ENCODE measurements at regions not wholly inside any gene's neighbourhood (a gene's known extent, or its start where the extent isn't known, plus 50 kb on each side); places are given as distances from the start of the nearest gene placed in this dataset.
"Not testable (repeated sequence)": the region's sequence is repeated elsewhere in the genome, so short reads cannot be mapped to it uniquely, and the experiment has no call there.

- TF ChIP-seq POU6F1 (CRISPR knock-in tag; IDR thresholded peaks at IDR 0.05; ENCODE audit: borderline replicate concordance, low read depth) (no peak), TCF4 (CRISPR knock-in tag; IDR thresholded peaks at IDR 0.05; ENCODE audit: borderline replicate concordance) (no peak), BACH2 (CRISPR knock-in tag; IDR thresholded peaks at IDR 0.05; ENCODE audit: borderline replicate concordance) (no peak), ZNF565 (CRISPR knock-in tag; conservative IDR thresholded peaks at IDR 0.05; ENCODE audit: low read depth) (no peak), PPARA (CRISPR knock-in tag; IDR thresholded peaks at IDR 0.05; ENCODE audit: borderline replicate concordance) (no peak), SNAI2 (CRISPR knock-in tag; IDR thresholded peaks at IDR 0.05) (no peak), ZNF70 (CRISPR knock-in tag; IDR thresholded peaks at IDR 0.05) (no peak), RARB (CRISPR knock-in tag; IDR thresholded peaks at IDR 0.05) (no peak), TOX (CRISPR knock-in tag; IDR thresholded peaks at IDR 0.05; ENCODE audit: borderline replicate concordance) (no peak), GLIS3 (CRISPR knock-in tag; IDR thresholded peaks at IDR 0.05) (no peak)
These were observed 113.4 kb upstream of the CBLB start (continued) for GRCh38 chr3:105982207-105982606.

- no peak for ATAC-seq
- TF ChIP-seq, protein P1, sequence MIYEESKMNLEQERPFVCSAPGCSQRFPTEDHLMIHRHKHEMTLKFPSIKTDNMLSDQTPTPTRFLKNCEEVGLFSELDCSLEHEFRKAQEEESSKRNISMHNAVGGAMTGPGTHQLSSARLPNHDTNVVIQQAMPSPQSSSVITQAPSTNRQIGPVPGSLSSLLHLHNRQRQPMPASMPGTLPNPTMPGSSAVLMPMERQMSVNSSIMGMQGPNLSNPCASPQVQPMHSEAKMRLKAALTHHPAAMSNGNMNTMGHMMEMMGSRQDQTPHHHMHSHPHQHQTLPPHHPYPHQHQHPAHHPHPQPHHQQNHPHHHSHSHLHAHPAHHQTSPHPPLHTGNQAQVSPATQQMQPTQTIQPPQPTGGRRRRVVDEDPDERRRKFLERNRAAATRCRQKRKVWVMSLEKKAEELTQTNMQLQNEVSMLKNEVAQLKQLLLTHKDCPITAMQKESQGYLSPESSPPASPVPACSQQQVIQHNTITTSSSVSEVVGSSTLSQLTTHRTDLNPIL (CRISPR knock-in tag; IDR thresholded peaks at IDR 0.05; ENCODE audit: low read depth): no peak
- TF ChIP-seq TOX (CRISPR knock-in tag; IDR thresholded peaks at IDR 0.05; ENCODE audit: borderline replicate concordance): no peak
- TF ChIP-seq CSDC2 (CRISPR knock-in tag; IDR thresholded peaks at IDR 0.05): no peak
- no peak for TF ChIP-seq ZC3H10 (CRISPR knock-in tag; IDR thresholded peaks at IDR 0.05)
- TF ChIP-seq ESRRG (CRISPR knock-in tag; IDR thresholded peaks at IDR 0.05): no peak
- TF ChIP-seq PPARA (CRISPR knock-in tag; IDR thresholded peaks at IDR 0.05; ENCODE audit: borderline replicate concordance): no peak
- no peak for TF ChIP-seq ZNF8 (CRISPR knock-in tag; IDR thresholded peaks at IDR 0.05)
- no peak for TF ChIP-seq BACH2 (CRISPR knock-in tag; IDR thresholded peaks at IDR 0.05; ENCODE audit: borderline replicate concordance)
- TF ChIP-seq, protein P2, sequence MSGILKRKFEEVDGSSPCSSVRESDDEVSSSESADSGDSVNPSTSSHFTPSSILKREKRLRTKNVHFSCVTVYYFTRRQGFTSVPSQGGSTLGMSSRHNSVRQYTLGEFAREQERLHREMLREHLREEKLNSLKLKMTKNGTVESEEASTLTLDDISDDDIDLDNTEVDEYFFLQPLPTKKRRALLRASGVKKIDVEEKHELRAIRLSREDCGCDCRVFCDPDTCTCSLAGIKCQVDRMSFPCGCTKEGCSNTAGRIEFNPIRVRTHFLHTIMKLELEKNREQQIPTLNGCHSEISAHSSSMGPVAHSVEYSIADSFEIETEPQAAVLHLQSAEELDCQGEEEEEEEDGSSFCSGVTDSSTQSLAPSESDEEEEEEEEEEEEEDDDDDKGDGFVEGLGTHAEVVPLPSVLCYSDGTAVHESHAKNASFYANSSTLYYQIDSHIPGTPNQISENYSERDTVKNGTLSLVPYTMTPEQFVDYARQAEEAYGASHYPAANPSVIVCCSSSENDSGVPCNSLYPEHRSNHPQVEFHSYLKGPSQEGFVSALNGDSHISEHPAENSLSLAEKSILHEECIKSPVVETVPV (CRISPR knock-in tag; IDR thresholded peaks at IDR 0.05): no peak
These were observed 116.0 kb upstream of the CBLB start for GRCh38 chr3:105984837-105985236.

DNA sequence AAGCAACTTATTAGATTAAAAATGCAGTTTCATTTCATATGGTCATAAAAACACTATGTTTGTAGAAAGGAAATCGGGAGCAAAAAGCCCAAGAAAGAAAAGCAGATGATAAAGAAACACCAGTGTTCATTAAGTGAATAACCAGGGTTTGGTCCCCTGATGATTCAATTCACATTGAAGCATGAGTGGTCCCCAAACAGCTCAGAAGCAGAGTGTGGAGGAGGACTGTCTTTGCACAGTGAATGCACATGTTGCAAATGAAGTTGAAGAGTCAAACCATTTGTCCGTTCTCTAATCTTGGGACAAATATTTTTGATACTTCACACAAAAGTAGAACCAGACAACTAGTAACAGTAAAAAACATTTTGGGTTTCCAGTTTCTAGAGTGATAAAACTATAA lies 117.5 kb upstream of the CBLB start:
- not testable (repeated sequence) for ATAC-seq

DNA sequence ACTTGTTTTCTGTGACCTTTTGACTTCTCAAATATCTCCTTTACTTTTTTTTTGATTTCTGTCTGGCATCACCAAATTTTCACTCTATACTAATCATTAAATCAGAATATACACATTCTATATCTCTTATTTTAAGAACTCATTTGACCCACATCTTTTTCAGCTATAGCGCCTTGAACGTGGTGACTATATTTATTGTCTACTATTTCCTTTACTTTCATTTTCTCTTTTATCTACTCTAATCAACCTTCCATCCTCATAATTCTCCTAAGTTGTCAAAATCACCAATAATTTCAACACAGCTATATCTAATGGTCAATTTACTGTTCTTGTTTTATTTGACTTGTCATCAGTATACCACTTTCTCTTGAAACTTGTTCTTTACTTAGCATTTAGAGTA lies 119.0 kb upstream of the CBLB start:
- no peak for ATAC-seq

GRCh38 chr3:105988540-105989212 lies 119.9 kb upstream of the CBLB start:
- no peak for ATAC-seq
- TF ChIP-seq BACH2 (CRISPR knock-in tag; IDR thresholded peaks at IDR 0.05; ENCODE audit: borderline replicate concordance) (no peak), ZNF70 (CRISPR knock-in tag; IDR thresholded peaks at IDR 0.05) (no peak), GLIS3 (CRISPR knock-in tag; IDR thresholded peaks at IDR 0.05) (no peak), TCF4 (CRISPR knock-in tag; IDR thresholded peaks at IDR 0.05; ENCODE audit: borderline replicate concordance) (no peak), OSR1 (CRISPR knock-in tag; IDR thresholded peaks at IDR 0.05) (no peak), ESRRG (CRISPR knock-in tag; IDR thresholded peaks at IDR 0.05) (no peak), TOX (CRISPR knock-in tag; IDR thresholded peaks at IDR 0.05; ENCODE audit: borderline replicate concordance) (no peak), POU6F1 (CRISPR knock-in tag; IDR thresholded peaks at IDR 0.05; ENCODE audit: borderline replicate concordance, low read depth) (no peak), ISL1 (CRISPR knock-in tag; IDR thresholded peaks at IDR 0.05) (no peak), ZNF565 (CRISPR knock-in tag; conservative IDR thresholded peaks at IDR 0.05; ENCODE audit: low read depth) (no peak), ZC3H10 (CRISPR knock-in tag; IDR thresholded peaks at IDR 0.05) (no peak), ZFP3 (CRISPR knock-in tag; IDR thresholded peaks at IDR 0.05) (no peak), SNAI2 (CRISPR knock-in tag; IDR thresholded peaks at IDR 0.05) (no peak), ZFP30 (CRISPR knock-in tag; IDR thresholded peaks at IDR 0.05) (no peak), CSDC2 (CRISPR knock-in tag; IDR thresholded peaks at IDR 0.05) (no peak)
- TF ChIP-seq, protein P1 (CRISPR knock-in tag; IDR thresholded peaks at IDR 0.05; ENCODE audit: low read depth): no peak

More for the DNA sequence above, 119.0 kb upstream of the CBLB start:
- TF ChIP-seq BACH2 (CRISPR knock-in tag; IDR thresholded peaks at IDR 0.05; ENCODE audit: borderline replicate concordance): no peak
- no peak for TF ChIP-seq CSDC2 (CRISPR knock-in tag; IDR thresholded peaks at IDR 0.05)
- no peak for TF ChIP-seq ZNF8 (CRISPR knock-in tag; IDR thresholded peaks at IDR 0.05)
- no peak for TF ChIP-seq ESRRG (CRISPR knock-in tag; IDR thresholded peaks at IDR 0.05)
- no peak for TF ChIP-seq ZFP3 (CRISPR knock-in tag; IDR thresholded peaks at IDR 0.05)
- no peak for TF ChIP-seq POU6F1 (CRISPR knock-in tag; IDR thresholded peaks at IDR 0.05; ENCODE audit: borderline replicate concordance, low read depth)
- no peak for TF ChIP-seq ZNF70 (CRISPR knock-in tag; IDR thresholded peaks at IDR 0.05)
- TF ChIP-seq SNAI2 (CRISPR knock-in tag; IDR thresholded peaks at IDR 0.05): no peak

Data from SK-N-SH treated with all-trans-retinoic acid at 6 μM for 48 hours (cell line).